GM18502 (cell line): ENCODE measurements at regions not wholly inside any gene's neighbourhood (a gene's known extent, or its start where the extent isn't known, plus 50 kb on each side); places are given as distances from the start of the nearest gene placed in this dataset.
A peak's percentile ranks its signal among the peaks of the same experiment; 100 is the strongest.

ENCODE experiments used
- ATAC-seq: cut with Tn5 transposase; IDR thresholded peaks from one replicate; pipeline ENCODE4 v1.9.1; 2021; ENCODE audit warnings: mild to moderate bottlenecking; ENCODE audit not compliant: unreplicated experiment, poor library complexity

GRCh38 chr3:163915280-163915679 is 1163.0 kb downstream of the SI start:
- ATAC-seq = no peak

GRCh38 chr3:163914567-163914966 is 1163.7 kb downstream of the SI start:
- no peak for ATAC-seq

GRCh38 chr3:163891771-163892170 is 1186.5 kb downstream of the SI start:
- ATAC-seq = no peak

- no peak for ATAC-seq
Observed at GRCh38 chr3:163890661-163891060, 1187.6 kb downstream of the SI start.

GRCh38 chr3:163879172-163879571 is 1199.1 kb downstream of the SI start:
- no peak for ATAC-seq

- no peak for ATAC-seq
Observed at GRCh38 chr3:163878396-163878795, 1199.9 kb downstream of the SI start.

GRCh38 chr3:163877805-163878204 is 1200.5 kb downstream of the SI start:
- ATAC-seq = no peak

GRCh38 chr3:163863146-163863545 is 1215.2 kb downstream of the SI start:
- no peak for ATAC-seq

- no peak for ATAC-seq
Observed at GRCh38 chr3:163852233-163852632, 1226.1 kb downstream of the SI start.

GRCh38 chr3:163838769-163839168 is 1239.5 kb downstream of the SI start:
- ATAC-seq = no peak

GRCh38 chr3:163832547-163832946 is 1245.7 kb downstream of the SI start:
- no peak for ATAC-seq

- ATAC-seq = no peak
Observed at GRCh38 chr3:163821841-163822240, 1256.5 kb downstream of the SI start.

- ATAC-seq = no peak
Observed at GRCh38 chr3:163817015-163817414, 1261.3 kb downstream of the SI start.

GRCh38 chr3:163813935-163814334 is 1264.4 kb downstream of the SI start:
- ATAC-seq = no peak

- ATAC-seq = no peak
Observed at GRCh38 chr3:163812006-163812405, 1266.3 kb downstream of the SI start.

GRCh38 chr3:163809540-163809993 is 1268.7 kb downstream of the SI start:
- ATAC-seq = peak; percentile 50

GRCh38 chr3:163786416-163786815 is 1291.9 kb downstream of the SI start:
- no peak for ATAC-seq

GRCh38 chr3:163785693-163786092 is 1292.6 kb downstream of the SI start:
- no peak for ATAC-seq

- ATAC-seq = no peak
Observed at GRCh38 chr3:163779396-163780344, 1298.6 kb downstream of the SI start.

GRCh38 chr3:163776743-163777142 is 1301.6 kb downstream of the SI start:
- ATAC-seq = no peak

GRCh38 chr3:163773136-163773535 is 1305.2 kb downstream of the SI start:
- ATAC-seq = no peak

- no peak for ATAC-seq
Observed at GRCh38 chr3:163768048-163768447, 1310.2 kb downstream of the SI start.
